ENCODE measurements at regions not wholly inside any gene's neighbourhood (a gene's known extent, or its start where the extent isn't known, plus 50 kb on each side); places are given as distances from the start of the nearest gene placed in this dataset.

DNA sequence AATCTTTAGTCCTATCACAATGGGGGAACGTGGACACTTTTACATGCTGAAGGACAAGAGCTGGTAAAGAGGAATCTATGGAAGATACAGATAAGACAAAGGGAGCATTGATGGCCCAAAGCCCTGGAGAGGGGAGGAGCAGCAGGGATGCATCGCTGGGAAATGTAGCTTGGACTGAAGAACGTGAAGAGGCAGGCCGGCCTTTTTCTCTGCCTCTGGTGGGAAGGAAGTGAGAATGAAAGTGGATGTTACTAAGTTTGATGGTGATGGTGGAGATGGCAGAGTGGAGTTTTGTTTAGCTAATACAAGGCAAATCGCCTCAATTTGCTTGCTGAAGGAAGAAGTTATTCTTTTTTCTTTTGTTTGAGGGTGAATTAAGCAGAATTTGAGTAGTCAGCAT is 124.6 kb upstream of the TAF11L2 start:
- TF ChIP-seq, protein P1, sequence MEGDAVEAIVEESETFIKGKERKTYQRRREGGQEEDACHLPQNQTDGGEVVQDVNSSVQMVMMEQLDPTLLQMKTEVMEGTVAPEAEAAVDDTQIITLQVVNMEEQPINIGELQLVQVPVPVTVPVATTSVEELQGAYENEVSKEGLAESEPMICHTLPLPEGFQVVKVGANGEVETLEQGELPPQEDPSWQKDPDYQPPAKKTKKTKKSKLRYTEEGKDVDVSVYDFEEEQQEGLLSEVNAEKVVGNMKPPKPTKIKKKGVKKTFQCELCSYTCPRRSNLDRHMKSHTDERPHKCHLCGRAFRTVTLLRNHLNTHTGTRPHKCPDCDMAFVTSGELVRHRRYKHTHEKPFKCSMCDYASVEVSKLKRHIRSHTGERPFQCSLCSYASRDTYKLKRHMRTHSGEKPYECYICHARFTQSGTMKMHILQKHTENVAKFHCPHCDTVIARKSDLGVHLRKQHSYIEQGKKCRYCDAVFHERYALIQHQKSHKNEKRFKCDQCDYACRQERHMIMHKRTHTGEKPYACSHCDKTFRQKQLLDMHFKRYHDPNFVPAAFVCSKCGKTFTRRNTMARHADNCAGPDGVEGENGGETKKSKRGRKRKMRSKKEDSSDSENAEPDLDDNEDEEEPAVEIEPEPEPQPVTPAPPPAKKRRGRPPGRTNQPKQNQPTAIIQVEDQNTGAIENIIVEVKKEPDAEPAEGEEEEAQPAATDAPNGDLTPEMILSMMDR (conservative IDR thresholded peaks at IDR 0.05; ENCODE audit: low read depth in 2 of 2) = no peak
- TF ChIP-seq EZH2 (IDR thresholded peaks at IDR 0.05; ENCODE audit: low read depth, unreplicated experiment) (no peak), EZH2phosphoT487 (IDR thresholded peaks at IDR 0.05; ENCODE audit: unreplicated experiment) (no peak), POLR2AphosphoS5 (IDR thresholded peaks at IDR 0.05; ENCODE audit: low read depth) (no peak), CREB1 (CRISPR knock-in tag; IDR thresholded peaks at IDR 0.05; ENCODE audit: low read depth) (no peak), ZNF114 (CRISPR knock-in tag; IDR thresholded peaks at IDR 0.05) (no peak), NANOG (IDR thresholded peaks at IDR 0.05; ENCODE audit: borderline replicate concordance) (no peak), JUNB (IDR thresholded peaks at IDR 0.05; ENCODE audit: unreplicated experiment) (no peak)
- TF ChIP-seq, protein P2, sequence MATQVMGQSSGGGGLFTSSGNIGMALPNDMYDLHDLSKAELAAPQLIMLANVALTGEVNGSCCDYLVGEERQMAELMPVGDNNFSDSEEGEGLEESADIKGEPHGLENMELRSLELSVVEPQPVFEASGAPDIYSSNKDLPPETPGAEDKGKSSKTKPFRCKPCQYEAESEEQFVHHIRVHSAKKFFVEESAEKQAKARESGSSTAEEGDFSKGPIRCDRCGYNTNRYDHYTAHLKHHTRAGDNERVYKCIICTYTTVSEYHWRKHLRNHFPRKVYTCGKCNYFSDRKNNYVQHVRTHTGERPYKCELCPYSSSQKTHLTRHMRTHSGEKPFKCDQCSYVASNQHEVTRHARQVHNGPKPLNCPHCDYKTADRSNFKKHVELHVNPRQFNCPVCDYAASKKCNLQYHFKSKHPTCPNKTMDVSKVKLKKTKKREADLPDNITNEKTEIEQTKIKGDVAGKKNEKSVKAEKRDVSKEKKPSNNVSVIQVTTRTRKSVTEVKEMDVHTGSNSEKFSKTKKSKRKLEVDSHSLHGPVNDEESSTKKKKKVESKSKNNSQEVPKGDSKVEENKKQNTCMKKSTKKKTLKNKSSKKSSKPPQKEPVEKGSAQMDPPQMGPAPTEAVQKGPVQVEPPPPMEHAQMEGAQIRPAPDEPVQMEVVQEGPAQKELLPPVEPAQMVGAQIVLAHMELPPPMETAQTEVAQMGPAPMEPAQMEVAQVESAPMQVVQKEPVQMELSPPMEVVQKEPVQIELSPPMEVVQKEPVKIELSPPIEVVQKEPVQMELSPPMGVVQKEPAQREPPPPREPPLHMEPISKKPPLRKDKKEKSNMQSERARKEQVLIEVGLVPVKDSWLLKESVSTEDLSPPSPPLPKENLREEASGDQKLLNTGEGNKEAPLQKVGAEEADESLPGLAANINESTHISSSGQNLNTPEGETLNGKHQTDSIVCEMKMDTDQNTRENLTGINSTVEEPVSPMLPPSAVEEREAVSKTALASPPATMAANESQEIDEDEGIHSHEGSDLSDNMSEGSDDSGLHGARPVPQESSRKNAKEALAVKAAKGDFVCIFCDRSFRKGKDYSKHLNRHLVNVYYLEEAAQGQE (IDR thresholded peaks at IDR 0.05; ENCODE audit: unreplicated experiment) = no peak

Data from GM23338 (cell line).